CD8-positive, alpha-beta memory T cell (primary cell): ENCODE measurements at regions not wholly inside any gene's neighbourhood (a gene's known extent, or its start where the extent isn't known, plus 50 kb on each side); places are given as distances from the start of the nearest gene placed in this dataset.
"Not testable (repeated sequence)": the region's sequence is repeated elsewhere in the genome, so short reads cannot be mapped to it uniquely, and the experiment has no call there.

ENCODE experiments used
- CTCF ChIA-PET: fragments of 350-600 bp; sonication (Branson Sonifier 250); formaldehyde crosslinking; loops from one replicate; lab custom pipeline; 2021; ENCODE audit warnings: antibody characterized with exemption; lab: Charles Lee
- POLR2A ChIA-PET: fragments of 350-600 bp; sonication (Branson Sonifier 250); formaldehyde crosslinking; loops from one replicate; lab custom pipeline; 2021; ENCODE audit warnings: antibody characterized with exemption; lab: Charles Lee
- DNase-seq, 5 donors: peaks; one replicate each; pipeline versions ENCODE4 v3.0.0 to v3.0.0-alpha.2; 2020 to 2022; ENCODE audit warnings: mixed read lengths in 1 of 5
- H3K27ac ChIP-seq: one replicate; pipeline ENCODE4 v1.7.0; 2013; ENCODE audit warnings: low read depth, mild to moderate bottlenecking, low read length, moderate library complexity
- H3K27me3 ChIP-seq: 2 replicates; pipeline ENCODE4 v1.7.0; 2013; ENCODE audit warnings: low read length, mild to moderate bottlenecking; ENCODE audit not compliant: insufficient read depth, poor library complexity, severe bottlenecking
- H3K36me3 ChIP-seq: 2 replicates; pipeline ENCODE4 v1.7.0; 2013; ENCODE audit warnings: mild to moderate bottlenecking, low read length, moderate library complexity; ENCODE audit not compliant: insufficient read depth
- H3K4me1 ChIP-seq: 2 replicates; pipeline ENCODE4 v1.7.0; 2013; ENCODE audit warnings: mild to moderate bottlenecking, low read length, moderate library complexity; ENCODE audit not compliant: insufficient read depth
- H3K4me3 ChIP-seq: 2 replicates; pipeline ENCODE4 v1.7.0; 2013; ENCODE audit warnings: mild to moderate bottlenecking, low read length
- H3K9me3 ChIP-seq: 2 replicates; pipeline ENCODE4 v1.7.0; 2013; ENCODE audit warnings: mild to moderate bottlenecking, low read length
- H3K27ac Mint-ChIP-seq, 8 donors: one replicate each; pipeline ENCODE4 v1.8.0; 2020 to 2021; ENCODE audit warnings: mixed read lengths in 8 of 8, mild to moderate bottlenecking in 6 of 8, inconsistent platforms in 3 of 8, moderate library complexity in 3 of 8
- H3K27me3 Mint-ChIP-seq, 2 donors: one replicate each; pipeline ENCODE4 v1.8.0; 2020 to 2021; ENCODE audit warnings: mixed read lengths in 2 of 2, mild to moderate bottlenecking in 1 of 2, moderate library complexity in 1 of 2
- H3K36me3 Mint-ChIP-seq, 3 donors: one replicate each; pipeline ENCODE4 v1.8.0; 2020 to 2021; ENCODE audit warnings: mixed read lengths in 3 of 3, inconsistent platforms in 1 of 3, mild to moderate bottlenecking in 1 of 3
- H3K4me1 Mint-ChIP-seq, 3 donors: one replicate each; pipeline ENCODE4 v1.8.0; 2020 to 2021; ENCODE audit warnings: mixed read lengths in 3 of 3, inconsistent platforms in 1 of 3, mild to moderate bottlenecking in 1 of 3
- H3K4me3 Mint-ChIP-seq, 7 donors: one replicate each; pipeline ENCODE4 v1.8.0; 2020 to 2021; ENCODE audit warnings: mixed read lengths in 7 of 7, mild to moderate bottlenecking in 6 of 7, moderate library complexity in 4 of 7, inconsistent platforms in 2 of 7
- H3K9me3 Mint-ChIP-seq, 5 donors: one replicate each; pipeline ENCODE4 v1.8.0; 2020 to 2022; ENCODE audit warnings: mixed read lengths in 5 of 5, mild to moderate bottlenecking in 3 of 5, moderate library complexity in 2 of 5, inconsistent platforms in 1 of 5

- Mint-ChIP-seq H3K4me3 (no peak overlapping the region), H3K27me3 (peaks cover 2 to 7% of the 10 kb centered on the region in 2 donors), H3K4me1 (no peaks in the 10 kb centered on the region), H3K36me3 (no peaks in the 10 kb centered on the region), H3K9me3 (no peaks in the 10 kb centered on the region), H3K27ac (no peak overlapping the region)
- POLR2A ChIA-PET, result no interaction called here
- no peaks in the 10 kb centered on the region for H3K27me3 ChIP-seq
- H3K4me3 ChIP-seq, result no peak overlapping the region
- CTCF ChIA-PET, result no interaction called here
- no peaks in the 10 kb centered on the region for H3K36me3 ChIP-seq
- no peak for DNase-seq
- H3K9me3 ChIP-seq, result no peaks in the 10 kb centered on the region
- H3K27ac ChIP-seq, result no peak overlapping the region
- no peaks in the 10 kb centered on the region for H3K4me1 ChIP-seq
These were observed 188.9 kb downstream of the ASMT start for GRCh38 chrX:1803741-1804140.

- no peak overlapping the region for H3K27ac ChIP-seq
- POLR2A ChIA-PET, result no interaction called here
- H3K4me1 ChIP-seq, result no peaks in the 10 kb centered on the region
- DNase-seq, result no peak
- CTCF ChIA-PET, result no interaction called here
- H3K4me3 Mint-ChIP-seq, result no peak overlapping the region
- peak overlapping the region in 1 of 8 donors; percentile 61 for H3K27ac Mint-ChIP-seq
- H3K27me3 Mint-ChIP-seq, result peaks cover 2 to 13% of the 10 kb centered on the region in 2 donors
- no peaks in the 10 kb centered on the region for H3K9me3 ChIP-seq
- no peaks in the 10 kb centered on the region for H3K36me3 Mint-ChIP-seq
- no peak overlapping the region for H3K4me3 ChIP-seq
- H3K9me3 Mint-ChIP-seq, result peaks cover 0 to 6% (median 3%) of the 10 kb centered on the region in 5 donors
- H3K27me3 ChIP-seq, result no peaks in the 10 kb centered on the region
- H3K4me1 Mint-ChIP-seq, result no peaks in the 10 kb centered on the region
- no peaks in the 10 kb centered on the region for H3K36me3 ChIP-seq
These were observed 192.5 kb downstream of the ASMT start for GRCh38 chrX:1807301-1807731.

GRCh38 chrX:1809581-1809980 lies 194.7 kb downstream of the ASMT start:
- H3K36me3 ChIP-seq, result no peaks in the 10 kb centered on the region
- H3K4me1 ChIP-seq, result no peaks in the 10 kb centered on the region
- Mint-ChIP-seq H3K27ac (no peak overlapping the region), H3K27me3 (peaks cover 2 to 13% of the 10 kb centered on the region in 2 donors), H3K4me3 (no peak overlapping the region), H3K4me1 (no peaks in the 10 kb centered on the region), H3K9me3 (peaks cover 0 to 6% (median 3%) of the 10 kb centered on the region in 5 donors), H3K36me3 (no peaks in the 10 kb centered on the region)
- ChIA-PET POLR2A (no interaction called here), CTCF (no interaction called here)
- H3K9me3 ChIP-seq, result no peaks in the 10 kb centered on the region
- H3K27me3 ChIP-seq, result no peaks in the 10 kb centered on the region
- no peak for DNase-seq
- no peak overlapping the region for H3K27ac ChIP-seq
- no peak overlapping the region for H3K4me3 ChIP-seq

GRCh38 chrX:1813809-1814208 lies 198.9 kb downstream of the ASMT start:
- peaks cover 0 to 6% (median 3%) of the 10 kb centered on the region in 5 donors for H3K9me3 Mint-ChIP-seq
- POLR2A ChIA-PET, result no interaction called here
- H3K36me3 Mint-ChIP-seq, result no peaks in the 10 kb centered on the region
- Histone ChIP-seq H3K27me3 (no peaks in the 10 kb centered on the region), H3K9me3 (no peaks in the 10 kb centered on the region), H3K36me3 (no peaks in the 10 kb centered on the region), H3K4me3 (no peak overlapping the region), H3K4me1 (no peaks in the 10 kb centered on the region), H3K27ac (no peak overlapping the region)
- H3K27me3 Mint-ChIP-seq, result peaks cover 2 to 6% of the 10 kb centered on the region in 2 donors
- H3K27ac Mint-ChIP-seq, result no peak overlapping the region
- no peak for DNase-seq
- no peaks in the 10 kb centered on the region for H3K4me1 Mint-ChIP-seq
- CTCF ChIA-PET, result no interaction called here
- no peak overlapping the region for H3K4me3 Mint-ChIP-seq

GRCh38 chrX:1815456-1816175 lies 200.8 kb downstream of the ASMT start:
- Histone ChIP-seq H3K4me3 (no peak overlapping the region), H3K9me3 (no peaks in the 10 kb centered on the region), H3K27ac (no peak overlapping the region), H3K27me3 (no peaks in the 10 kb centered on the region), H3K4me1 (no peaks in the 10 kb centered on the region), H3K36me3 (no peaks in the 10 kb centered on the region)
- H3K4me1 Mint-ChIP-seq, result no peaks in the 10 kb centered on the region
- CTCF ChIA-PET, result no interaction called here
- POLR2A ChIA-PET, result no interaction called here
- no peak overlapping the region for H3K4me3 Mint-ChIP-seq
- H3K27me3 Mint-ChIP-seq, result peaks cover 2 to 6% of the 10 kb centered on the region in 2 donors
- no peak overlapping the region for H3K27ac Mint-ChIP-seq
- DNase-seq, result no peak
- H3K9me3 Mint-ChIP-seq, result peaks cover 0 to 8% (median 0%) of the 10 kb centered on the region in 5 donors
- no peaks in the 10 kb centered on the region for H3K36me3 Mint-ChIP-seq

GRCh38 chrX:1816387-1816982 lies 201.6 kb downstream of the ASMT start:
- CTCF ChIA-PET, H3K36me3 ChIP-seq, H3K27ac ChIP-seq, H3K27ac Mint-ChIP-seq, DNase-seq, H3K4me1 ChIP-seq, H3K27me3 Mint-ChIP-seq, H3K4me1 Mint-ChIP-seq, H3K27me3 ChIP-seq, H3K4me3 ChIP-seq, H3K9me3 Mint-ChIP-seq, H3K9me3 ChIP-seq, H3K36me3 Mint-ChIP-seq, H3K4me3 Mint-ChIP-seq, POLR2A ChIA-PET: not testable (repeated sequence)

- no peak for DNase-seq
- peaks cover 0 to 12% of the 10 kb centered on the region in 2 donors for H3K27me3 Mint-ChIP-seq
- Histone ChIP-seq H3K27ac (no peak overlapping the region), H3K9me3 (no peaks in the 10 kb centered on the region), H3K4me3 (no peak overlapping the region), H3K4me1 (no peaks in the 10 kb centered on the region), H3K36me3 (no peaks in the 10 kb centered on the region), H3K27me3 (no peaks in the 10 kb centered on the region)
- ChIA-PET POLR2A (no interaction called here), CTCF (no interaction called here)
- H3K36me3 Mint-ChIP-seq, result no peaks in the 10 kb centered on the region
- H3K4me3 Mint-ChIP-seq, result no peak overlapping the region
- no peak overlapping the region for H3K27ac Mint-ChIP-seq
- peaks cover 0 to 2% (median 0%) of the 10 kb centered on the region in 3 donors for H3K4me1 Mint-ChIP-seq
- H3K9me3 Mint-ChIP-seq, result peaks cover 0 to 2% (median 1%) of the 10 kb centered on the region in 5 donors
These were observed 207.0 kb downstream of the ASMT start for GRCh38 chrX:1821846-1822245.

- H3K4me3 Mint-ChIP-seq, result no peak overlapping the region
- Histone ChIP-seq H3K27ac (no peak overlapping the region), H3K4me3 (no peak overlapping the region), H3K36me3 (no peaks in the 10 kb centered on the region), H3K4me1 (no peaks in the 10 kb centered on the region), H3K27me3 (no peaks in the 10 kb centered on the region), H3K9me3 (no peaks in the 10 kb centered on the region)
- peaks cover 0 to 12% of the 10 kb centered on the region in 2 donors for H3K27me3 Mint-ChIP-seq
- peak overlapping the region in 1 of 8 donors; percentile 9 for H3K27ac Mint-ChIP-seq
- peaks cover 0 to 2% (median 0%) of the 10 kb centered on the region in 3 donors for H3K4me1 Mint-ChIP-seq
- ChIA-PET POLR2A (no interaction called here), CTCF (no interaction called here)
- H3K36me3 Mint-ChIP-seq, result no peaks in the 10 kb centered on the region
- DNase-seq, result no peak
- peaks cover 0 to 2% (median 1%) of the 10 kb centered on the region in 5 donors for H3K9me3 Mint-ChIP-seq
These were observed 210.0 kb downstream of the ASMT start for GRCh38 chrX:1824855-1825254.
